Left lung (tissue), 4 donors: ENCODE measurements at regions not wholly inside any gene's neighbourhood (a gene's known extent, or its start where the extent isn't known, plus 50 kb on each side); places are given as distances from the start of the nearest gene placed in this dataset.
"Not testable (repeated sequence)": the region's sequence is repeated elsewhere in the genome, so short reads cannot be mapped to it uniquely, and the experiment has no call there.

ENCODE experiments used
- ATAC-seq: fragments of 200-7000 bp; cut with Tn5 transposase; one replicate; pipeline ENCODE4 v1.9.1; 2020; ENCODE audit warnings: moderate library complexity
- DNase-seq, 4 donors: peaks; one replicate each; pipeline ENCODE4 v3.0.0-alpha.2; 2013 to 2020
- H3K27ac ChIP-seq, 2 donors: fragments of 200-600 bp; sonication (generic) in 1 of 2; one replicate each; pipeline versions ENCODE4 v1.5.0 to v1.8.0; 2020 to 2021
- H3K27me3 ChIP-seq, 2 donors: fragments of 200-600 bp; sonication (generic) in 1 of 2; one replicate each; pipeline versions ENCODE4 v1.5.0 to v1.8.0; 2020 to 2021
- H3K36me3 ChIP-seq, 2 donors: fragments of 200-600 bp; sonication (generic) in 1 of 2; one replicate each; pipeline versions ENCODE4 v1.5.0 to v1.8.0; 2020 to 2021
- H3K4me1 ChIP-seq, 2 donors: fragments of 200-600 bp; one replicate each; pipeline ENCODE4 v1.8.0; 2021
- H3K4me3 ChIP-seq, 2 donors: fragments of 200-600 bp; sonication (generic) in 1 of 2; one replicate each; pipeline versions ENCODE4 v1.5.0 to v1.8.0; 2020 to 2021; ENCODE audit warnings: mild to moderate bottlenecking in 1 of 2
- H3K9me3 ChIP-seq, 2 donors: fragments of 200-600 bp; sonication (generic) in 1 of 2; one replicate each; pipeline versions ENCODE4 v1.5.0 to v1.8.0; 2020 to 2021
- intact Hi-C, 2 donors: fragments of 100-400 bp; cut with DNase I; formaldehyde crosslinking; loops; one replicate each; pipeline versions ENCODE4 v1.11.2 to v1.14.2; 2022
- TF ChIP-seq, protein P1 (sequence below), 2 donors: fragments of 200-600 bp; sonication (generic) in 1 of 2; IDR thresholded peaks; one replicate each; pipeline versions ENCODE4 v1.5.0 to v1.8.0; 2021; ENCODE audit warnings: antibody characterized with exemption in 2 of 2
- donor health status: DM: no; HTN: yes; CAD: no.
- donor health status: DM: no; HTN: no; CAD: no.

DNA sequence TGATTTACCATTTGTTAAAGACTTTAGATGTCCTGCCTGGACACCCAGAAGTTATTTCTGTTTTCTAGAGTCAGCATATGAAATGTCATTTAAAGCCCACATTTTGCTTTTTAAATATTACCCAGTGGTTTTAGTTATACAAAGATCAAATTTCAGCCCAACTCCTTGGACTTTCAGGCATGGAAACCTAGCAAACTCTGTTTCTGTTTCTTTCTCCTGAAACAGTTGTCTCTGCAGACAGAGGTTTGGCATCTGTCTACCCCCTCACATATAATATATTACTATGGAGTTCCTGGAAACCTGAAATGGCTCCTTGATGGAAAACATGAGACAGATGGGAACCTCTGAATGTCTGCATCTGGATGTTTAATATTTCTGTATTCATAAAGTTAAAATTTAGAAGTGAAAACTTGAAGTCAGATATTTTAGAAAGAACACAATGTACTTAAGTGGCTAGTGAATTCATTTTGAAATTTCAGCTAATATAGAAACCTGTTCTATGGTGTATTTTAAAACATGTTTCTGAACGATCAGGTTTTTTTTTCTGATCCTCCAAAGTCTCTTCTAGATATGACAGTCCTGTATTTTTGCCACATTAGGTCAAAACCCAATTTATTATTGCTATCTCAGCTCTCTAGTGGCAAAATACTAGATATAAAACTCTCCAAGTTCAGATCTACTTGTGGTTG, 743.3 kb downstream of the CD109 start:
- ATAC-seq, result no peak
- Histone ChIP-seq H3K4me3 (no peak overlapping the region), H3K27me3 (no peaks in the 10 kb centered on the region), H3K4me1 (no peaks in the 10 kb centered on the region), H3K9me3 (peaks cover 0 to 2% of the 10 kb centered on the region in 2 donors), H3K36me3 (no peaks in the 10 kb centered on the region), H3K27ac (no peak overlapping the region)
- no peak for DNase-seq
- TF ChIP-seq, protein P1, sequence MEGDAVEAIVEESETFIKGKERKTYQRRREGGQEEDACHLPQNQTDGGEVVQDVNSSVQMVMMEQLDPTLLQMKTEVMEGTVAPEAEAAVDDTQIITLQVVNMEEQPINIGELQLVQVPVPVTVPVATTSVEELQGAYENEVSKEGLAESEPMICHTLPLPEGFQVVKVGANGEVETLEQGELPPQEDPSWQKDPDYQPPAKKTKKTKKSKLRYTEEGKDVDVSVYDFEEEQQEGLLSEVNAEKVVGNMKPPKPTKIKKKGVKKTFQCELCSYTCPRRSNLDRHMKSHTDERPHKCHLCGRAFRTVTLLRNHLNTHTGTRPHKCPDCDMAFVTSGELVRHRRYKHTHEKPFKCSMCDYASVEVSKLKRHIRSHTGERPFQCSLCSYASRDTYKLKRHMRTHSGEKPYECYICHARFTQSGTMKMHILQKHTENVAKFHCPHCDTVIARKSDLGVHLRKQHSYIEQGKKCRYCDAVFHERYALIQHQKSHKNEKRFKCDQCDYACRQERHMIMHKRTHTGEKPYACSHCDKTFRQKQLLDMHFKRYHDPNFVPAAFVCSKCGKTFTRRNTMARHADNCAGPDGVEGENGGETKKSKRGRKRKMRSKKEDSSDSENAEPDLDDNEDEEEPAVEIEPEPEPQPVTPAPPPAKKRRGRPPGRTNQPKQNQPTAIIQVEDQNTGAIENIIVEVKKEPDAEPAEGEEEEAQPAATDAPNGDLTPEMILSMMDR (IDR thresholded peaks at IDR 0.05), result no peak
- intact Hi-C loops, result no loop called here

DNA sequence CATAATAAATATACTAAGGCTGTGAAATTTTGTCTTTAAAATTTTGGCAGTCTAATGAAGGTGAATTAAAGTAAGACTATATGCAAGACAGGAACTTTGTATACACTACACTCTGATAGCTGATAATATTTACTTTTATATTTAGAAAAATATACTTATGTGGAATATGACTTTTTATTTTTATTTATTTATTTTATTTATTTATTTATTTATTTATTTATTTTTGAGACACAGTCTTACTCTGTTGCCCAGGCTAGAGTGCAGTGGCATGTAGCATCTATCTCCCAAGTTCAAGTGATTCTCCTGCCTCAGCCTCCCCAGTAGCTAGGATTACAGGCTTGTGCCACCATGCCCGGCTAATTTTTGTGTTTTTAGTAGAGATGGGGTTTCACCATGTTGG, 742.4 kb downstream of the CD109 start:
- H3K27me3 ChIP-seq, H3K4me3 ChIP-seq, H3K4me1 ChIP-seq, H3K36me3 ChIP-seq, H3K9me3 ChIP-seq, ATAC-seq, intact Hi-C loops, DNase-seq, H3K27ac ChIP-seq: not testable (repeated sequence)

DNA sequence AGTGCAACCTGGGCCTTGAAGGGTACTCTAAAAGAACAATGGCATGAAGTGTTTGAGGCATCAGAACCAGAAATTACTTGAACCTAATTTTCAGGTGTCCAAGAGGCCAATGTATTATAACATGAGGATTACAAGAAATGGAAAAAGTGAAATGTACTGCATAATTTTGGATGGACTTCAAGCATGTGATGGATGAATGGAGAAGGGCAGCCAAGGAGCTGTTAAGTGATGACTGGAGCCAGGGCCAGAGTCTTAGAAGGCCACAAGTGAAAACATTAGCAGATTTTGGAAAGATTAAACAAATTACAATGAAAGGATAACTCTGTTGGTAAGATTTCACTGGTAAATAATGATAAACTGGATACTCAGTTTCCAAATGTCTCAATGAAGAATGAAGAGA, 738.2 kb downstream of the CD109 start:
- Histone ChIP-seq H3K9me3 (peaks cover 0 to 2% of the 10 kb centered on the region in 2 donors), H3K36me3 (no peaks in the 10 kb centered on the region), H3K27me3 (no peaks in the 10 kb centered on the region), H3K4me1 (no peaks in the 10 kb centered on the region), H3K4me3 (no peak overlapping the region), H3K27ac (no peak overlapping the region)
- DNase-seq (no peak), ATAC-seq (no peak)
- intact Hi-C loops, result no loop called here
- TF ChIP-seq, protein P1 (IDR thresholded peaks at IDR 0.05), result no peak

DNA sequence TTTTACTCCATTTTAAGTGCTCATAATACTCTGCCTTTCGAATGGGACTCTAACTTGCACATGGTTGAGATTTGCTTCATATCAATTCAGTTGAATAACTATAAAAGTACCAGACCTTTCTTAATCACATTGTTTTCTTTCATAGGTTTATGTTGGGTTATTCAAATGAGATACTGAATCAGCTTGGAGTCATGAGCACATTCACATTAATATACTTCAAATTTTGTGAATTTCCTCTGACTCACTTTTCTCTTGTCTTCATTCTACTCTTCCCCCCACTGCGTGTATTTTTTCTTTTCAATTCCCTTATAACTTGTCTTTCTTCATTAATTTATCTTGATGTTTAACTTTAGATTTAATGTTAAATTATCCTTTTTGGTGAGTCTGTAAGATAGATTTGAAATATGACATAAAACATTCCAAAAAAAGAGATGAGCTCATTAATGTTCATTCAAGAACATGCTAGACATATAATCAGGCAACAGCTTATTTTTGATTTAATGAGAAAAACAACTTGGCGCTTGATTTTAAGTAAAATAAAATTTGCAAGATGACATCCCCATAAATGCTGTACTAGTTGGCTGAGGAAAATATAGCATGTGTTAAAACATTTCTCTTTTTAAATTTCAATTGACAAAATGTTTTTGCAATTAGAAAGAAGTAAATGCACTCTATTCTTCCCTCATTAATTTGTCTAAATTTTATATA, 736.0 kb downstream of the CD109 start:
- Histone ChIP-seq H3K9me3 (peaks cover 0 to 2% of the 10 kb centered on the region in 2 donors), H3K27ac (no peak overlapping the region), H3K27me3 (no peaks in the 10 kb centered on the region), H3K4me1 (no peaks in the 10 kb centered on the region), H3K36me3 (no peaks in the 10 kb centered on the region), H3K4me3 (no peak overlapping the region)
- DNase-seq (no peak), ATAC-seq (no peak)
- TF ChIP-seq, protein P1 (IDR thresholded peaks at IDR 0.05), result no peak
- intact Hi-C loops, result no loop called here

DNA sequence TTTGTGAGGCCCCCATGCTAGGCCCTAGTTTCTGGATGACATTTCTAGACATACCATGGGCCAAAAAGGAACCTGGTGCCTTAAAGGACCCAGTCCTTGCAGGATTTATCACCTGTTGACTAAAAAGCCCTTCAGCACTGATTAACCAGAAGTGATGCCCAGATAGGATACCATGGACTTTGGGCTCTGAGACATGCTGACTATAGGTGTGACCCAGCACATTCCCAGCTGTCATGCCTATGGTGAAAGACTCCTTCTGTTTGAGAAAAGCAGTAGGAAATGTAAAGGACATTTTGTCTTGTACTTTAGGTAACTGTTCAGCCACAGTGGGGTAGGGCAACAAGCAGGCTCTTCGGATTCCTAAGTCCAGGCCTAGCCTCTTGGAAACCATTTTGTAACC, 724.2 kb downstream of the CD109 start:
- no peak for ATAC-seq
- Histone ChIP-seq H3K27ac (no peak overlapping the region), H3K4me1 (no peaks in the 10 kb centered on the region)

More for the DNA sequence above, 724.2 kb downstream of the CD109 start:
- intact Hi-C loops, result no loop called here
- TF ChIP-seq, protein P1 (IDR thresholded peaks at IDR 0.05), result no peak
- no peak for DNase-seq
- Histone ChIP-seq H3K36me3 (no peaks in the 10 kb centered on the region), H3K27me3 (no peaks in the 10 kb centered on the region), H3K4me3 (no peak overlapping the region), H3K9me3 (no peaks in the 10 kb centered on the region)
